SK-N-SH treated with all-trans-retinoic acid at 6 μM for 48 hours (cell line): ENCODE measurements at regions not wholly inside any gene's neighbourhood (a gene's known extent, or its start where the extent isn't known, plus 50 kb on each side); places are given as distances from the start of the nearest gene placed in this dataset.

Experiments used
- ATAC-seq: fragments of 200-7000 bp; cut with Tn5 transposase; 3 replicates; pipeline ENCODE4 v1.9.1; 2020; ENCODE audit warnings: mild to moderate bottlenecking, moderate library complexity
- ARNTL ChIP-seq: fragments of 450-650 bp; formaldehyde crosslinking; IDR thresholded peaks from 2 replicates; pipeline ENCODE4 v1.5.0; 2020; ENCODE audit warnings: low read depth, mild to moderate bottlenecking, moderate library complexity, borderline replicate concordance
- CREB5 ChIP-seq: fragments of 250-450 bp; sonication (Bioruptor Pico); IDR thresholded peaks from 2 replicates; pipeline ENCODE4 v1.5.1; 2020; ENCODE audit warnings: low read depth, mild to moderate bottlenecking, moderate library complexity
- CSDC2 ChIP-seq: fragments of 250-450 bp; sonication (Bioruptor Pico); IDR thresholded peaks from 2 replicates; pipeline ENCODE4 v1.5.0; 2020; ENCODE audit warnings: mild to moderate bottlenecking, moderate library complexity
- ESRRG ChIP-seq: fragments of 250-450 bp; sonication (Bioruptor Pico); IDR thresholded peaks from 2 replicates; pipeline ENCODE4 v1.6.1; 2021; ENCODE audit warnings: mild to moderate bottlenecking
- ISL1 ChIP-seq: fragments of 250-450 bp; sonication (Bioruptor Pico); IDR thresholded peaks from 2 replicates; pipeline ENCODE4 v2.1.2; 2022; ENCODE audit warnings: mild to moderate bottlenecking, moderate library complexity
- OSR1 ChIP-seq: fragments of 250-450 bp; sonication (Bioruptor Pico); IDR thresholded peaks from 2 replicates; pipeline ENCODE4 v1.8.0; 2022; ENCODE audit warnings: moderate library complexity, mild to moderate bottlenecking, inconsistent platforms
- PATZ1 ChIP-seq: fragments of 250-450 bp; sonication (Bioruptor Pico); IDR thresholded peaks from 2 replicates; pipeline ENCODE4 v1.8.0; 2020; ENCODE audit warnings: mild to moderate bottlenecking, moderate library complexity, borderline replicate concordance
- PPARA ChIP-seq: fragments of 250-450 bp; sonication (Bioruptor Pico); IDR thresholded peaks from 2 replicates; pipeline ENCODE4 v1.5.0; 2020; ENCODE audit warnings: mild to moderate bottlenecking, borderline replicate concordance
- RARB ChIP-seq: fragments of 250-450 bp; sonication (Bioruptor Pico); IDR thresholded peaks from 2 replicates; pipeline ENCODE4 v1.8.0; 2021; ENCODE audit warnings: mild to moderate bottlenecking, moderate library complexity
- SNAI2 ChIP-seq: fragments of 250-450 bp; sonication (Bioruptor Pico); IDR thresholded peaks from 2 replicates; pipeline ENCODE4 v1.5.0; 2020; ENCODE audit warnings: mild to moderate bottlenecking, moderate library complexity
- TCF4 ChIP-seq: fragments of 250-450 bp; sonication (Bioruptor Pico); IDR thresholded peaks from 2 replicates; pipeline ENCODE4 v1.8.0; 2021; ENCODE audit warnings: mild to moderate bottlenecking, moderate library complexity, borderline replicate concordance
- TOX ChIP-seq: fragments of 250-450 bp; sonication (Bioruptor Pico); IDR thresholded peaks from 2 replicates; pipeline ENCODE4 v1.8.0; 2021; ENCODE audit warnings: mild to moderate bottlenecking, moderate library complexity, borderline replicate concordance
- TSHZ2 ChIP-seq: fragments of 250-450 bp; sonication (Bioruptor Pico); IDR thresholded peaks from 2 replicates; pipeline ENCODE4 v1.5.0; 2020; ENCODE audit warnings: mild to moderate bottlenecking, moderate library complexity
- ZC3H10 ChIP-seq: fragments of 250-450 bp; sonication (Bioruptor Pico); IDR thresholded peaks from 2 replicates; pipeline ENCODE4 v1.5.1; 2021; ENCODE audit warnings: mild to moderate bottlenecking, moderate library complexity
- ZFP3 ChIP-seq: fragments of 250-450 bp; sonication (Bioruptor Pico); IDR thresholded peaks from 2 replicates; pipeline ENCODE4 v1.5.0; 2020; ENCODE audit warnings: mild to moderate bottlenecking, moderate library complexity
- ZFP30 ChIP-seq: fragments of 450-650 bp; formaldehyde crosslinking; IDR thresholded peaks from 2 replicates; pipeline ENCODE4 v1.5.0; 2022; ENCODE audit warnings: mild to moderate bottlenecking, moderate library complexity
- ZNF565 ChIP-seq: fragments of 450-650 bp; formaldehyde crosslinking; conservative IDR thresholded peaks from 2 replicates; pipeline ENCODE4 v1.5.0; 2020; ENCODE audit warnings: low read depth, mild to moderate bottlenecking, moderate library complexity
- ZNF70 ChIP-seq: fragments of 450-650 bp; formaldehyde crosslinking; IDR thresholded peaks from 2 replicates; pipeline ENCODE4 v1.5.0; 2020; ENCODE audit warnings: mild to moderate bottlenecking, moderate library complexity
- ZNF8 ChIP-seq: fragments of 450-650 bp; formaldehyde crosslinking; IDR thresholded peaks from 2 replicates; pipeline ENCODE4 v1.5.0; 2020; ENCODE audit warnings: mild to moderate bottlenecking, moderate library complexity

GRCh38 chr20:39941245-39941644, 747.8 kb downstream of the MAFB start:
- TF ChIP-seq ZC3H10 (CRISPR knock-in tag) (no peak), TOX (CRISPR knock-in tag) (no peak), CREB5 (CRISPR knock-in tag) (no peak), ZFP30 (CRISPR knock-in tag) (no peak), TCF4 (CRISPR knock-in tag) (no peak), ZFP3 (CRISPR knock-in tag) (no peak), ZNF565 (CRISPR knock-in tag) (no peak), TSHZ2 (CRISPR knock-in tag) (no peak)
- no peak for ATAC-seq

- no peak for TF ChIP-seq ZFP3 (CRISPR knock-in tag)
- TF ChIP-seq PATZ1 (CRISPR knock-in tag), result no peak
- no peak for TF ChIP-seq CREB5 (CRISPR knock-in tag)
- TF ChIP-seq OSR1 (CRISPR knock-in tag), result no peak
- no peak for TF ChIP-seq ISL1 (CRISPR knock-in tag)
- no peak for TF ChIP-seq SNAI2 (CRISPR knock-in tag)
- TF ChIP-seq ZNF565 (CRISPR knock-in tag), result no peak
- no peak for TF ChIP-seq TSHZ2 (CRISPR knock-in tag)
- TF ChIP-seq ZNF8 (CRISPR knock-in tag), result no peak
- TF ChIP-seq ARNTL, result no peak
- ATAC-seq, result no peak
Observed at GRCh38 chr20:39939241-39939865, 749.7 kb downstream of the MAFB start.

- TF ChIP-seq RARB (CRISPR knock-in tag), result no peak
- no peak for TF ChIP-seq PPARA (CRISPR knock-in tag)
- TF ChIP-seq ESRRG, result no peak
- no peak for TF ChIP-seq CSDC2 (CRISPR knock-in tag)
- no peak for TF ChIP-seq ISL1 (CRISPR knock-in tag)
- no peak for TF ChIP-seq TOX (CRISPR knock-in tag)
- TF ChIP-seq ZNF70 (CRISPR knock-in tag), result no peak
- TF ChIP-seq TSHZ2 (CRISPR knock-in tag), result no peak
- no peak for TF ChIP-seq OSR1 (CRISPR knock-in tag)
- no peak for ATAC-seq
Observed at GRCh38 chr20:39936401-39936800, 752.6 kb downstream of the MAFB start.
